K562 (cell line): ENCODE measurements at regions not wholly inside any gene's neighbourhood (a gene's known extent, or its start where the extent isn't known, plus 50 kb on each side); places are given as distances from the start of the nearest gene placed in this dataset.

Experiments
- ATAC-seq: fragments of 200-7000 bp; cut with Tn5 transposase; 3 replicates; pipeline ENCODE4 v1.9.1; 2020; ENCODE audit warnings: moderate library complexity
- BruUV-seq: library from RNA; stranded (reverse); fragments of 400-500 nt; replicated peaks from 2 replicates; lab custom pipeline; 2021; lab: Mats Ljungman, UMichigan
- CTCF ChIA-PET: fragments of 300-600 bp; formaldehyde crosslinking; extraction: SDS; loops from one replicate; lab custom pipeline; 2021; ENCODE audit warnings: low intra/inter-chr PET ratio; lab: Yijun Ruan, JAX
- POLR2A ChIA-PET: fragments of 300-600, 350-650 bp; sonication (Branson Sonifier 250); formaldehyde crosslinking; extraction: SDS; loops from one replicate; lab custom pipeline; 2021; ENCODE audit warnings: antibody characterized with exemption, inconsistent platforms; lab: Yijun Ruan, JAX
- DNase-seq, 4 experiments: peaks; one replicate each; pipeline versions ENCODE4 v3.0.0 to v3.0.0-alpha.2; 2011 to 2018; ENCODE audit warnings: low spot score in 3 of 4, mixed read lengths in 3 of 4; ENCODE audit errors: extremely low read depth in 1 of 4
- FAIRE-seq: peaks from 2 replicates; lab custom pipeline; 2011; peaks lifted over from hg19 to GRCh38; lab: Jason Lieb, UNC
- H2AFZ ChIP-seq: 2 replicates; pipeline ENCODE4 v1.6.0; 2011; ENCODE audit warnings: low read depth, low read length, control low read depth, inconsistent platforms
- H3K27ac ChIP-seq: fragments of 200-600 bp; 3 replicates; pipeline ENCODE4 v1.8.0; 2011; ENCODE audit warnings: low read depth, mild to moderate bottlenecking, control low read depth, inconsistent platforms, low read length, moderate library complexity, mixed read lengths; ENCODE audit errors: extremely low read depth
- H3K27me3 ChIP-seq, 2 experiments: fragments of 300-600 bp in 1 of 2; 2 replicates in 1 of 2; 3 replicates in 1 of 2; pipeline versions ENCODE4 v1.6.0 to v1.8.0; 2011; ENCODE audit warnings: inconsistent platforms in 2 of 2, low read length in 2 of 2, mild to moderate bottlenecking in 1 of 2, mixed read lengths in 1 of 2, moderate library complexity in 1 of 2; ENCODE audit not compliant: control insufficient read depth in 2 of 2, insufficient read depth in 2 of 2
- H3K36me3 ChIP-seq: fragments of 300-600 bp; 3 replicates; pipeline ENCODE4 v1.8.0; 2011; ENCODE audit warnings: mild to moderate bottlenecking, low read length, inconsistent platforms; ENCODE audit not compliant: control insufficient read depth, insufficient read depth
- H3K4me1 ChIP-seq, 2 experiments: fragments of 200-600 bp in 1 of 2; replicated peaks in 1 of 2; 2 replicates in 1 of 2; 3 replicates in 1 of 2; pipeline versions ENCODE4 v1.5.1 to v1.8.0; 2011; ENCODE audit warnings: inconsistent platforms in 2 of 2, low read length in 2 of 2, mild to moderate bottlenecking in 1 of 2, mixed read lengths in 1 of 2, moderate library complexity in 1 of 2; ENCODE audit not compliant: control insufficient read depth in 2 of 2, insufficient read depth in 2 of 2
- H3K4me2 ChIP-seq: 2 replicates; pipeline ENCODE4 v1.6.1; 2011; ENCODE audit warnings: low read length, control low read depth, inconsistent platforms, mixed read lengths; ENCODE audit not compliant: insufficient read depth
- H3K4me3 ChIP-seq: fragments of 200-600 bp; sonication (generic), shearing (Covaris generic); 2 replicates; pipeline ENCODE4 v1.5.1; 2016; ENCODE audit warnings: control low read depth, inconsistent platforms
- H3K79me2 ChIP-seq: fragments of 200-600 bp; 3 replicates; pipeline ENCODE4 v1.8.0; 2011; ENCODE audit warnings: low read length, inconsistent platforms; ENCODE audit not compliant: control insufficient read depth, insufficient read depth
- H3K9ac ChIP-seq, 2 experiments: 2 replicates each; pipeline versions ENCODE4 v1.6.0 to v1.6.1; 2011; ENCODE audit warnings: low read depth in 2 of 2, low read length in 2 of 2, control low read depth in 1 of 2, inconsistent platforms in 1 of 2, mild to moderate bottlenecking in 1 of 2, mixed read lengths in 1 of 2; ENCODE audit not compliant: insufficient read depth in 1 of 2
- H3K9me1 ChIP-seq: one replicate; pipeline ENCODE4 v1.6.0; 2011; ENCODE audit warnings: inconsistent platforms, mild to moderate bottlenecking, low read length, moderate library complexity; ENCODE audit not compliant: control insufficient read depth, insufficient read depth
- H3K9me3 ChIP-seq: replicated peaks from 2 replicates; pipeline ENCODE4 v1.5.1; 2011; ENCODE audit warnings: low read depth, low read length, inconsistent platforms; ENCODE audit not compliant: control insufficient read depth, insufficient read depth
- H4K20me1 ChIP-seq: replicated peaks from 2 replicates; pipeline ENCODE4 v1.6.1; 2011; ENCODE audit warnings: low read length, inconsistent platforms, mixed read lengths; ENCODE audit not compliant: control insufficient read depth, insufficient read depth
- ATF3 ChIP-seq, 2 experiments: fragments of 450-650 bp in 1 of 2; sonication (generic) in 1 of 2; formaldehyde crosslinking in 1 of 2; IDR thresholded peaks in 1 of 2; conservative IDR thresholded peaks in 1 of 2; 2 replicates each; pipeline versions ENCODE4 v1.6.1 to v1.8.1; 2016 to 2023; ENCODE audit warnings: mild to moderate bottlenecking in 2 of 2, moderate library complexity in 2 of 2, inconsistent platforms in 1 of 2, missing genetic modification reagents in 1 of 2
- CBFA2T2 ChIP-seq: fragments of 450-650 bp; conservative IDR thresholded peaks from 2 replicates; pipeline ENCODE4 v1.6.1; 2017; ENCODE audit warnings: mild to moderate bottlenecking
- ESRRA ChIP-seq: fragments of 450-650 bp; IDR thresholded peaks from 2 replicates; pipeline ENCODE4 v1.6.1; 2014; ENCODE audit warnings: low read depth, mild to moderate bottlenecking, moderate library complexity, borderline replicate concordance
- KAT8 ChIP-seq: fragments of 450-650 bp; IDR thresholded peaks from 2 replicates; pipeline ENCODE4 v1.6.1; 2016; ENCODE audit warnings: low read depth, mild to moderate bottlenecking
- KLF10 ChIP-seq: fragments of 250-450 bp; sonication (Bioruptor Pico); IDR thresholded peaks from 2 replicates; pipeline ENCODE4 v1.6.1; 2021; ENCODE audit warnings: matching md5 sums
- MCM7 ChIP-seq, 2 experiments: fragments of 450-650 bp; IDR thresholded peaks; 2 replicates each; pipeline ENCODE4 v1.6.1; 2016 to 2018
- NFXL1 ChIP-seq: fragments of 450-650 bp; formaldehyde crosslinking; IDR thresholded peaks from 2 replicates; pipeline ENCODE4 v1.4.0; 2021; ENCODE audit warnings: mild to moderate bottlenecking
- PURB ChIP-seq: sonication (generic); formaldehyde crosslinking; IDR thresholded peaks from 2 replicates; pipeline ENCODE4 v1.9.0; 2021; ENCODE audit warnings: low read depth, mild to moderate bottlenecking, missing genetic modification reagents
- RAD51 ChIP-seq: fragments of 450-650 bp; IDR thresholded peaks from 2 replicates; pipeline ENCODE4 v1.7.1; 2016; ENCODE audit warnings: low read depth, mild to moderate bottlenecking, borderline replicate concordance
- RHOXF2B ChIP-seq: fragments of 250-450 bp; sonication (Bioruptor Pico); conservative IDR thresholded peaks from 2 replicates; pipeline ENCODE4 v1.5.1; 2021
- ZNF436 ChIP-seq: fragments of 250-450, 450-650 bp; sonication (Bioruptor Pico); formaldehyde crosslinking; IDR thresholded peaks from 2 replicates; pipeline ENCODE4 v1.7.0; 2020; ENCODE audit warnings: mild to moderate bottlenecking
- WGBS: fragments of 100-300 bp; shearing (Covaris generic); methylation state at CpG from one replicate; pipeline ENCODE4 v1.1.6; 2016; ENCODE audit warnings: low coverage, mixed read lengths; ENCODE audit not compliant: insufficient coverage; ENCODE audit errors: missing lambda C conversion rate; 5-methylcytosine and 5-hydroxymethylcytosine counted together
- in situ Hi-C: fragments of 300-500 bp; cut with MboI; formaldehyde crosslinking; loops from 4 replicates; pipeline ENCODE4 v1.15.0; 2018; ENCODE audit warnings: inconsistent platforms, mixed read lengths
- intact Hi-C: fragments of 100-400 bp; cut with micrococcal nuclease; formaldehyde crosslinking; loops from 2 replicates; pipeline ENCODE4 v1.14.2; 2022
- TF ChIP-seq, protein P1 (sequence below): IDR thresholded peaks from 2 replicates; pipeline ENCODE4 v1.6.1; 2011; ENCODE audit not compliant: insufficient read length; ENCODE audit errors: extremely low read depth
- TF ChIP-seq, protein P2 (sequence below): sonication (generic); formaldehyde crosslinking; IDR thresholded peaks from 2 replicates; pipeline ENCODE4 v1.5.0; 2020; ENCODE audit warnings: missing genetic modification reagents

DNA sequence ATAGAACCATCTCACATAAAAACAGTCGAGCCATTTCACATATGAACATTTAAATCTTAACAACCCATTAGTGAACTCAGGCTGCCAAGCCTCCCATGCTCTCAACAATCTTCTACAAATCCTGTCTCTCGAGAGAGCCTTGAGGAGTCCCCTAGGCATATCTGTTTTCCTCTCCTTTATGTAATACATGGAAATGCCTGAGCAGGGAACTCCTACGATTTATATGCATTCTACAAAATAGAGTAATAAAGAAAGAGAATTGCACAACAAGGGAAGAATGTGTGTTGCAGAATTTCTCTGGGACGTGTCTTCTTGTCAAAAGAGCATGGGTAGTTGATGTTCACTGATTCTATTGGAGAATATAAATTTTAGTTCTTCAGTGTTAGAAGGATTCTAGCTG is 101.8 kb upstream of the VCX2 start (continued):
- TF ChIP-seq KLF10, result no peak

- no peaks in the 10 kb centered on the region for H3K36me3 ChIP-seq
- TF ChIP-seq, protein P1, sequence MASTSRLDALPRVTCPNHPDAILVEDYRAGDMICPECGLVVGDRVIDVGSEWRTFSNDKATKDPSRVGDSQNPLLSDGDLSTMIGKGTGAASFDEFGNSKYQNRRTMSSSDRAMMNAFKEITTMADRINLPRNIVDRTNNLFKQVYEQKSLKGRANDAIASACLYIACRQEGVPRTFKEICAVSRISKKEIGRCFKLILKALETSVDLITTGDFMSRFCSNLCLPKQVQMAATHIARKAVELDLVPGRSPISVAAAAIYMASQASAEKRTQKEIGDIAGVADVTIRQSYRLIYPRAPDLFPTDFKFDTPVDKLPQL, result no peak
- TF ChIP-seq ATF3 (IDR thresholded peaks at IDR 0.05), result no peak
- no peak for TF ChIP-seq ATF3 (CRISPR knock-in tag; conservative IDR thresholded peaks at IDR 0.05)
- TF ChIP-seq MCM7 (IDR thresholded peaks at IDR 0.05), result no peak
- TF ChIP-seq NFXL1, result no peak
- TF ChIP-seq RAD51, result no peak
- TF ChIP-seq ZNF436 (CRISPR knock-in tag), result no peak
- TF ChIP-seq, protein P2, sequence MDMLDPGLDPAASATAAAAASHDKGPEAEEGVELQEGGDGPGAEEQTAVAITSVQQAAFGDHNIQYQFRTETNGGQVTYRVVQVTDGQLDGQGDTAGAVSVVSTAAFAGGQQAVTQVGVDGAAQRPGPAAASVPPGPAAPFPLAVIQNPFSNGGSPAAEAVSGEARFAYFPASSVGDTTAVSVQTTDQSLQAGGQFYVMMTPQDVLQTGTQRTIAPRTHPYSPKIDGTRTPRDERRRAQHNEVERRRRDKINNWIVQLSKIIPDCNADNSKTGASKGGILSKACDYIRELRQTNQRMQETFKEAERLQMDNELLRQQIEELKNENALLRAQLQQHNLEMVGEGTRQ (CRISPR knock-in tag), result no peak
- TF ChIP-seq ESRRA, result no peak
- TF ChIP-seq KAT8, result no peak
- TF ChIP-seq RHOXF2B, result no peak
- TF ChIP-seq PURB, result no peak
- no peak for TF ChIP-seq CBFA2T2
- no peaks in the 10 kb centered on the region for H3K4me1 ChIP-seq
- intact Hi-C loops (no loop called here), in situ Hi-C loops (no loop called here)
- FAIRE-seq, result no peak
- no peaks in the 10 kb centered on the region for H3K27me3 ChIP-seq
- no peak overlapping the region for H3K4me2 ChIP-seq
- CTCF ChIA-PET, result no interaction called here
- 0% methylated on average over 5 of the region's 5 CpGs for WGBS
- no peak overlapping the region for H3K9ac ChIP-seq
- no peaks in the 10 kb centered on the region for H4K20me1 ChIP-seq
- H3K79me2 ChIP-seq, result no peaks in the 10 kb centered on the region
- H3K4me3 ChIP-seq, result no peak overlapping the region
- no peaks in the 10 kb centered on the region for H3K9me1 ChIP-seq
- H3K9me3 ChIP-seq, result no peaks in the 10 kb centered on the region
- H2AFZ ChIP-seq, result no peak overlapping the region
- no peak overlapping the region for H3K27ac ChIP-seq
- ATAC-seq, result no peak
- BruUV-seq, result no TSS peak
- DNase-seq, result no peak
- POLR2A ChIA-PET, result no interaction called here
Observed at GRCh38 chrX:8273451-8273895, 102.4 kb upstream of the VCX2 start.
